ENCODE measurements at regions not wholly inside any gene's neighbourhood (a gene's known extent, or its start where the extent isn't known, plus 50 kb on each side); places are given as distances from the start of the nearest gene placed in this dataset.

DNA sequence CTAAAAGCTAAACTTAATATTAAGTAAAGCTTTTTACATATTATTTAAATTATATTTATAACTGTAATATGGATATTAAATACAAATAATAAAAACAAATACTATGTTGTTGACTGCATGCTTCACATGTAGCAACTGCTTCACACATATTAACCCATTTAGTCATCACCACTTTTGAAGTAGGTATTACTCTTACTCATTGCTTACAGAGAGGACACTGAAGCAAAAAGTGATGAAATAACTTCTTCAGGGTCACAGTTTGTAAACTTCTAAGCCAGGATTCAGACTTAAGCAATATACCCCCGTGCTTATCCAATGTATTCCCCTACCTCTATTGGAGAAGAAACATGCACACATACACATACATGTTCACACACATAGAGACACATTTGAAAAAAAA lies 166.6 kb downstream of the DKK2 start:
- no peak overlapping the region for H3K4me3 Mint-ChIP-seq
- no peaks in the 10 kb centered on the region for H3K27me3 Mint-ChIP-seq
- intact Hi-C loops (cut with micrococcal nuclease): no loop called here
- H3K4me1 Mint-ChIP-seq: no peaks in the 10 kb centered on the region
- H3K36me3 Mint-ChIP-seq (ENCODE audit: low read depth): no peaks in the 10 kb centered on the region
- no peak for DNase-seq
- no peaks in the 10 kb centered on the region for H3K9me3 Mint-ChIP-seq
- no peak overlapping the region for H3K27ac Mint-ChIP-seq

DNA sequence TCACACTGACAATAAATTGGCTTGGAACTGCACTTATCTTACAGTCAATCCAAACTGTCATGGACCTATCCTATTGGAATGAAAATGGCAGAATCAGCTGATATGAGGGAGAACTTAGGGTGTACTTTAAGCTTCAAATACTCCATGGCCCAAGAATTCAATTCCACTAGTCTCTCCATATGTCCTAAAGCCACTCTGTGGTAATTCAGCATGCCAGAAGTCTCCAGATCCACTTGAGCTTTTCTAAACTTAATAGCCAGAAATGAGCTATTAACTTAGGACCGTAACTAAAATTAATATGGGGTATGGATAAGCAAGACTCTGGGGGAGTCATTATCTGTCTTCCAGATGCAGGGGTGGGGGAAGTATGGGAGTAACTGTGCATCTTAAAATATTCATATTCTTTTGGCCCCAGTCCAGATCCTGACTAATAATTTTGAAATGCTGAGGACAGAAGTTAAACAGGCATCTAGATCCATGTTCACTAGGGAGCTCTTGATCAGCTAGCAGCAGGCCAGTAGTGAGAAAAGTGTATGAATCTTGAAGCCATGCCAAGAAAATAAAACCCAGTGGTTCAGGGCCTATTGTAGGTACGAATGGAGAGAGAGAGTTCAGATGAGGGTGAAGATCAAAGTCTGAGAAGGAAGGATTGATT lies 167.6 kb downstream of the DKK2 start:
- H3K27me3 Mint-ChIP-seq: no peaks in the 10 kb centered on the region
- intact Hi-C loops (cut with micrococcal nuclease): no loop called here
- no peaks in the 10 kb centered on the region for H3K36me3 Mint-ChIP-seq (ENCODE audit: low read depth)
- no peak overlapping the region for H3K27ac Mint-ChIP-seq
- no peaks in the 10 kb centered on the region for H3K4me1 Mint-ChIP-seq
- no peak overlapping the region for H3K4me3 Mint-ChIP-seq
- H3K9me3 Mint-ChIP-seq: no peaks in the 10 kb centered on the region
- DNase-seq: no peak

DNA sequence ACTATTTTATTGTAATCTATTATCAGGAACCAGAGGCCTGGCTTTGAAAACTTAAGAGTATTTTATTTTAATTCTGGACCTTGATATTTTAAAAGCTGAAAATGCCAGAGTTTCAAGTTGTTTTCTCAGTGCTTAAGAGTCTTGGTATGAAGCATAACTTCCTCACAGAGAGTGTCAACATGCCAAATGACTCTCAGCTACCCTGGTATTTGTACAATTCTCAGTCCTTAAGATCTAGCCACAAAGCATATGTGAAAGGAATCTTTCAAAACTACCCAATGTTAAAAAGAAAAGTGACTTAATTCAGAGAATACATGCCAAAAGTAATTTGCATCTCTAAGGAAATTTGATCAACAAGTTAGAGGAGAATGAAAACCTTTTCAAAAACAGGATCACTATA lies 171.9 kb downstream of the DKK2 start:
- H3K4me1 Mint-ChIP-seq: no peaks in the 10 kb centered on the region
- no peak for DNase-seq
- no peaks in the 10 kb centered on the region for H3K9me3 Mint-ChIP-seq
- H3K4me3 Mint-ChIP-seq: no peak overlapping the region
- H3K36me3 Mint-ChIP-seq (ENCODE audit: low read depth): no peaks in the 10 kb centered on the region
- intact Hi-C loops (cut with micrococcal nuclease): no loop called here
- H3K27ac Mint-ChIP-seq: no peak overlapping the region
- H3K27me3 Mint-ChIP-seq: no peaks in the 10 kb centered on the region

- Mint-ChIP-seq H3K4me3 (no peak overlapping the region), H3K27ac (no peak overlapping the region), H3K4me1 (no peaks in the 10 kb centered on the region), H3K27me3 (no peaks in the 10 kb centered on the region), H3K36me3 (ENCODE audit: low read depth) (no peaks in the 10 kb centered on the region), H3K9me3 (no peaks in the 10 kb centered on the region)
- no peak for DNase-seq
- intact Hi-C loops (cut with micrococcal nuclease): no loop called here
These were observed 181.4 kb downstream of the DKK2 start for GRCh38 chr4:106854569-106855351.

DNA sequence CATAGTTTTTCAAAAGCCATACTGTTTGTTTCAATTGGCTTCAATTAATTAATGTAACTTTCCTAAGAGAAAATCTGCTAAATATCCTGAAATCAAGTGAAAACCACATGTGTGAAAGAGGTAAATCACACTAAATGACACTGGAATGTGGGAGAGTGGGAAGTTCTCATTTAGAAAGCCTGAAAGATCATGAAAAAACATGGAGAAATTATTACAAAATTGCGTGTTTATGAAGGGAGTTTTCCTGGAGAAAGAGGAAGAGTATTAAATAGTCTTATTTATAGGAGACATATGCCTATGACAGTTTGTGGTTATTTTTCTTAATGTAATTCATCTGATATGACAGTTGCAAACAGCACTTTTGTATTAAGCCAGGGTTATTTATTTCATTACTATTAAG lies 183.7 kb downstream of the DKK2 start:
- Mint-ChIP-seq H3K27me3 (no peaks in the 10 kb centered on the region), H3K4me1 (no peaks in the 10 kb centered on the region), H3K27ac (no peak overlapping the region), H3K9me3 (no peaks in the 10 kb centered on the region), H3K36me3 (ENCODE audit: low read depth) (no peaks in the 10 kb centered on the region), H3K4me3 (no peak overlapping the region)
- intact Hi-C loops (cut with micrococcal nuclease): no loop called here
- DNase-seq: no peak

- intact Hi-C loops (cut with micrococcal nuclease): no loop called here
- Mint-ChIP-seq H3K9me3 (no peaks in the 10 kb centered on the region), H3K4me1 (no peaks in the 10 kb centered on the region), H3K4me3 (no peak overlapping the region), H3K27me3 (no peaks in the 10 kb centered on the region), H3K27ac (no peak overlapping the region), H3K36me3 (ENCODE audit: low read depth) (no peaks in the 10 kb centered on the region)
- no peak for DNase-seq
These were observed 184.4 kb downstream of the DKK2 start for GRCh38 chr4:106851726-106852125.

- Mint-ChIP-seq H3K4me3 (no peak overlapping the region), H3K9me3 (no peaks in the 10 kb centered on the region), H3K27ac (no peak overlapping the region), H3K27me3 (no peaks in the 10 kb centered on the region), H3K36me3 (ENCODE audit: low read depth) (no peaks in the 10 kb centered on the region), H3K4me1 (no peaks in the 10 kb centered on the region)
- no peak for DNase-seq
- intact Hi-C loops (cut with micrococcal nuclease): no loop called here
These were observed 185.4 kb downstream of the DKK2 start for GRCh38 chr4:106850691-106851090.

DNA sequence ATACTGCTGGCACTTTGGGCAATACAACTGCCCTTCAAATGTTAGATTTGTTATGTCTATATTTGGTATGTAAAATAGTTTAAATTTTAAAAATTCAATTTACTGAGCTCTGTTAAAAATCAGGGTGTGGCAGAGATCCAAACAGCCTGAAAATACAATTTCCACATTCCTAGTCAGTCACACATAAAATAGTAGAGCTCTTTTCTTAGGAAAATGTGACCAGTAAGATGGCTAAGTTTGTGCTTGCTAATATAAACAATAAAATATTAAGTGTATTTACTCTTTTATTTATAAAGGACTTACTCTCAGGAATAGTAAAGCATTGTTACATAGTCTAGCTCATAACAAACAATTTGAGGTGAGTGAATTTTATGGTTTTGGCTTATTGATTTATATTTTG lies 200.2 kb downstream of the DKK2 start:
- Mint-ChIP-seq H3K4me3 (no peak overlapping the region), H3K36me3 (ENCODE audit: low read depth) (no peaks in the 10 kb centered on the region), H3K27me3 (no peaks in the 10 kb centered on the region), H3K27ac (no peak overlapping the region), H3K9me3 (no peaks in the 10 kb centered on the region), H3K4me1 (no peaks in the 10 kb centered on the region)
- DNase-seq: no peak
- intact Hi-C loops (cut with micrococcal nuclease): no loop called here

DNA sequence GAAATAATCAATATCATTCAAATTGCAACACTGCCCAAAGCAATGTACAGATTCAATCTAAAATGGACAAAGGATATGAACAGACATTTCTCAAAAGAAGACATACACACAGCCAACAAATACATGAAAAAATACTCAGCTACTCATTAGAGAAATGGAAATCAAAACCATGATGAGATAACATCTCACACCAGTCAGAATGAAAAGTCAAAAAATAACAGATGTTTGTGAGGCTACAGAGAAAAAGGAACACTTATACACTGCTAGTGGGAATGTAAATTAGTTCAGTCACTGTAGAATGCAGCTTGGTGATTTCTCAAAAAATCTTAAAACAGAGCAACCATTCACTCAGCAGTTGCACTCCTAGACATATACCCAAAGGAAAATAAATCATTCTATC lies 205.2 kb downstream of the DKK2 start:
- H3K27me3 Mint-ChIP-seq: no peaks in the 10 kb centered on the region
- intact Hi-C loops (cut with micrococcal nuclease): no loop called here
- no peaks in the 10 kb centered on the region for H3K4me1 Mint-ChIP-seq
- DNase-seq: no peak
- no peak overlapping the region for H3K4me3 Mint-ChIP-seq
- H3K9me3 Mint-ChIP-seq: no peaks in the 10 kb centered on the region
- no peak overlapping the region for H3K27ac Mint-ChIP-seq
- no peaks in the 10 kb centered on the region for H3K36me3 Mint-ChIP-seq (ENCODE audit: low read depth)

DNA sequence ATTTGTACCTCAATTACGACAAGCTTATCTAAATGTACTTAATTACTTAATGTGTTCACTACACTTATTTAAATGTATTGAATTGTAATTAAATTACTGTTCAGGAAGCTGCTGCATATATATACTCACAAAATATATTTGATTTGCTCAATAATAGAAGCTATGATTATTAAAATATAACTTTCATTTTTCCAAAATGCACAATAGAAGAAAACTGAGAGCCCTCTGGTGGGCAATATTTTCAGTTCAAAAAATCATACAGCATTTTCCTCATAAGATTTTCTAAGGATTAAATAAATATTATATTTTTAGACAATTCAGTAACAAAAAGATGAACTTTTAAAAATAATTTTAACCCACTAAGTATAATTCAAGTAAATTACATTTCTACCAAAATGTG lies 217.3 kb downstream of the DKK2 start:
- Mint-ChIP-seq H3K9me3 (no peaks in the 10 kb centered on the region), H3K27ac (no peak overlapping the region), H3K36me3 (ENCODE audit: low read depth) (no peaks in the 10 kb centered on the region), H3K27me3 (no peaks in the 10 kb centered on the region), H3K4me1 (no peaks in the 10 kb centered on the region), H3K4me3 (no peak overlapping the region)
- intact Hi-C loops (cut with micrococcal nuclease): no loop called here
- no peak for DNase-seq

DNA sequence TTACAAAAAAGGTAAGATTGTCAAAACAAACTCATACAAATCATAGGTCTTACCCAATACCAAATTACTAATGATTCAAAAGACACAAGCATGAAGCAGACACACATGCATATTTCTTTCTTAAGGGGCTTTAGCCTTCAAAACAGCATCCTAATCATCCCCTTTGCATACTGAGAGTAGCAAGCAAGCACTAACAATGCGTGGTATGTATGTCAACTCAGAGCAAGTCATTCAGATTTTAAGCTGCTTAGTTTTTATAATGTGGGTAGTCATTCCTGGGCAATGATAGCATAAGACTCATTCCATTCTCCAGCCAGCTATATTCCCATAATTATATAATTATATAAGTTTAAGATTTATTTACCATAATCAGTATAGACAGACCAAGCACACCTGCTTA lies 219.6 kb downstream of the DKK2 start:
- no peaks in the 10 kb centered on the region for H3K9me3 Mint-ChIP-seq
- no peak overlapping the region for H3K27ac Mint-ChIP-seq
- intact Hi-C loops (cut with micrococcal nuclease): no loop called here
- DNase-seq: no peak
- H3K36me3 Mint-ChIP-seq (ENCODE audit: low read depth): no peaks in the 10 kb centered on the region
- H3K4me3 Mint-ChIP-seq: no peak overlapping the region
- no peaks in the 10 kb centered on the region for H3K4me1 Mint-ChIP-seq
- H3K27me3 Mint-ChIP-seq: no peaks in the 10 kb centered on the region

GRCh38 chr4:106810122-106810521 lies 226.0 kb downstream of the DKK2 start:
- Mint-ChIP-seq H3K9me3 (no peaks in the 10 kb centered on the region), H3K36me3 (ENCODE audit: low read depth) (no peaks in the 10 kb centered on the region), H3K4me3 (no peak overlapping the region), H3K27ac (no peak overlapping the region), H3K27me3 (no peaks in the 10 kb centered on the region), H3K4me1 (no peaks in the 10 kb centered on the region)
- intact Hi-C loops (cut with micrococcal nuclease): no loop called here
- no peak for DNase-seq

DNA sequence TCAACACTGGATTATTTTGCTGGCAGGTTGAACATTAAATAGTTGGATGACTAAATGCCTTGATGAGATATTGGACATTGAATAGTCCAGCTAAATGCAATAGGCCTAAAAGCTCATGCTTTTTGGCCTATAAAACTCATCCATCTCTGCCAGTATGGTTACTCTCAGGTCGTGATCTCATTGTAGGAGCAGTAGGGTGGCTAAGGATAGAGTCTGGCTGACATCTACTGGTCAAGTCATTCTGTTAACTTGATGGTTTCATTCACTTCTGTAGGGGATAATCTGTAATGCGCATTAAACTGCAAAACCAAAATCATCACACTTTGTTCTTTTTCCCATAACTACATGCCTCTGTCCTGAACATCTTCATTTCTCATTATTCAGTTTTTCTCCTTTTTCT lies 227.0 kb downstream of the DKK2 start:
- no peaks in the 10 kb centered on the region for H3K4me1 Mint-ChIP-seq

DNA sequence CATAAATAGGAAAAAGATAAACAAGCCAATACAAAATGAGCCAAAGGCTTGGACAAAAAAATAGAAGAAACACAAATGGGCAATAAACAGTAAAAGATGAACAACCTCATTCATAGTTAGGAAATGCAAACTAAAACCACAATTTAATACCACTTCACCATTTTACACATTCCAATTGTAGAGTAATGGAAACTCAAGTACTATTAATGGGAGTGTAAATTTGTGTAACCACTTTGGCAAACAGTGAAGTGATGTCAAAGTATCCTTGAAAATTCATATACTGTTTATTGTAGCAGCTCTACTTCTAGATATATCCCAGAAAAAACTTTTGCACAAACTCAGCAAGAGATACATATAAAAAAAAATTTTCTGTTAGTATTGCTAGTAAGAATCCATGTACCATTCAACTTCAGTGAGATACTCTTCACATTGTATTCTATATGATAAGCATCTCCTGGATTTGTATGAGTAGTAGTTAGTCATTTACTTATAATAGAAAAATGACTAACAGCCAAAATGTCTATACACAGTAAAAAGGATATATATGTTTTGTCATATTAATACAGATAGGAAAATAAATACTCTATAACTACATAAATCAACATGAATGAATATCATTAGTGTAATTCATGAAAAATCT lies 229.8 kb downstream of the DKK2 start:
- H3K9me3 Mint-ChIP-seq: no peaks in the 10 kb centered on the region
- H3K36me3 Mint-ChIP-seq (ENCODE audit: low read depth): no peaks in the 10 kb centered on the region
- DNase-seq: no peak
- H3K4me3 Mint-ChIP-seq: no peak overlapping the region
- intact Hi-C loops (cut with micrococcal nuclease): no loop called here
- H3K27ac Mint-ChIP-seq: no peak overlapping the region
- H3K27me3 Mint-ChIP-seq: no peaks in the 10 kb centered on the region
- no peaks in the 10 kb centered on the region for H3K4me1 Mint-ChIP-seq

More for the DNA sequence above, 227.0 kb downstream of the DKK2 start:
- DNase-seq: no peak
- intact Hi-C loops (cut with micrococcal nuclease): no loop called here
- Mint-ChIP-seq H3K9me3 (no peaks in the 10 kb centered on the region), H3K27me3 (no peaks in the 10 kb centered on the region), H3K36me3 (ENCODE audit: low read depth) (no peaks in the 10 kb centered on the region), H3K4me3 (no peak overlapping the region), H3K27ac (no peak overlapping the region)
